Inflammatory macrophage treated with lipopolysaccharide for 1 hour (primary cell): ENCODE measurements at regions not wholly inside any gene's neighbourhood (a gene's known extent, or its start where the extent isn't known, plus 50 kb on each side); places are given as distances from the start of the nearest gene placed in this dataset.

Source experiments
- DNase-seq, 2 donors: peaks; one replicate each; pipeline ENCODE4 v3.0.0-alpha.2; 2020 to 2022

- no peak for DNase-seq
Observed at GRCh38 chr4:133866328-133866699, 335.3 kb downstream of the PABPC4L start.

- no peak for DNase-seq
Observed at GRCh38 chr4:133865612-133866327, 335.8 kb downstream of the PABPC4L start.

GRCh38 chr4:133863153-133863552, 338.4 kb downstream of the PABPC4L start:
- DNase-seq = no peak

GRCh38 chr4:133856731-133857355, 344.7 kb downstream of the PABPC4L start:
- no peak for DNase-seq

- no peak for DNase-seq
Observed at GRCh38 chr4:133855001-133855400, 346.6 kb downstream of the PABPC4L start.

GRCh38 chr4:133839326-133839725, 362.3 kb downstream of the PABPC4L start:
- no peak for DNase-seq

GRCh38 chr4:133823177-133823576, 378.4 kb downstream of the PABPC4L start:
- DNase-seq = no peak

- DNase-seq = no peak
Observed at GRCh38 chr4:133812954-133813353, 388.6 kb downstream of the PABPC4L start.

GRCh38 chr4:133812236-133812635, 389.4 kb downstream of the PABPC4L start:
- no peak for DNase-seq

GRCh38 chr4:133808151-133808550, 393.4 kb downstream of the PABPC4L start:
- DNase-seq = no peak

- DNase-seq = no peak
Observed at GRCh38 chr4:133803341-133803740, 398.2 kb downstream of the PABPC4L start.

GRCh38 chr4:133802359-133803140, 399.0 kb downstream of the PABPC4L start:
- no peak for DNase-seq

- no peak for DNase-seq
Observed at GRCh38 chr4:133801883-133802282, 399.7 kb downstream of the PABPC4L start.

- no peak for DNase-seq
Observed at GRCh38 chr4:133800966-133801365, 400.6 kb downstream of the PABPC4L start.

GRCh38 chr4:133799717-133800315, 401.8 kb downstream of the PABPC4L start:
- no peak for DNase-seq

- no peak for DNase-seq
Observed at GRCh38 chr4:133777661-133778060, 423.9 kb downstream of the PABPC4L start.

GRCh38 chr4:133776961-133777360, 424.6 kb downstream of the PABPC4L start:
- DNase-seq = no peak

- no peak for DNase-seq
Observed at GRCh38 chr4:133776503-133776902, 425.1 kb downstream of the PABPC4L start.

GRCh38 chr4:133775881-133776280, 425.7 kb downstream of the PABPC4L start:
- DNase-seq = no peak

- no peak for DNase-seq
Observed at GRCh38 chr4:133775469-133775868, 426.1 kb downstream of the PABPC4L start.

- DNase-seq = no peak
Observed at GRCh38 chr4:133759428-133759827, 442.2 kb downstream of the PABPC4L start.

GRCh38 chr4:133741766-133742165, 459.8 kb downstream of the PABPC4L start:
- DNase-seq = no peak

- DNase-seq = no peak
Observed at GRCh38 chr4:133720001-133720400, 481.6 kb downstream of the PABPC4L start.

GRCh38 chr4:133719098-133719497, 482.5 kb downstream of the PABPC4L start:
- no peak for DNase-seq
